ENCODE measurements at regions not wholly inside any gene's neighbourhood (a gene's known extent, or its start where the extent isn't known, plus 50 kb on each side); places are given as distances from the start of the nearest gene placed in this dataset.

DNA sequence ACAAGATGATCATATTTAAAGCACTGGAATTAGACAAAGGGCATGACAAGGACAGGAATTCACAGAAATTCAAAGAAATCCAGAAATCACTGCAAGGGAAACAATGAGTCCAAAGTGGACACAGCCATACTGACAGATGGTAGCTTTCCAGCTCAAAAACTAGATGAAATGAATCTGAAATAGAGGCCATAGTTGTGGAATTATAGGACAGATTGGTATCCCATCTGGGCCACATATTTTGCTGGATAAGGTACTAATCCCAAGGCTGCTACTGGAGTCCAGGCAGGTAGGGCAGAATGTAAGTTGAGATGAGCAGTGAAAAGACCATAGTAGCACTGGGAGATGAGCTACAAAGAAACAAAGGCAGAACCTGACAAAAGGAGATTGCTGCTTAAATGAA is 258.3 kb upstream of the ANO3 start:
- no peak for DNase-seq
- H3K36me3 ChIP-seq: no peaks in the 10 kb centered on the region
- no peaks in the 10 kb centered on the region for H3K4me1 ChIP-seq
- H3K9me3 ChIP-seq: no peaks in the 10 kb centered on the region
- H3K4me3 ChIP-seq: no peak overlapping the region
- intact Hi-C loops (cut with DNase I; ENCODE audit: low total_unique reads): no loop called here
- H3K27me3 ChIP-seq: no peaks in the 10 kb centered on the region
- no peak overlapping the region for H3K27ac ChIP-seq
- TF ChIP-seq, protein P1, sequence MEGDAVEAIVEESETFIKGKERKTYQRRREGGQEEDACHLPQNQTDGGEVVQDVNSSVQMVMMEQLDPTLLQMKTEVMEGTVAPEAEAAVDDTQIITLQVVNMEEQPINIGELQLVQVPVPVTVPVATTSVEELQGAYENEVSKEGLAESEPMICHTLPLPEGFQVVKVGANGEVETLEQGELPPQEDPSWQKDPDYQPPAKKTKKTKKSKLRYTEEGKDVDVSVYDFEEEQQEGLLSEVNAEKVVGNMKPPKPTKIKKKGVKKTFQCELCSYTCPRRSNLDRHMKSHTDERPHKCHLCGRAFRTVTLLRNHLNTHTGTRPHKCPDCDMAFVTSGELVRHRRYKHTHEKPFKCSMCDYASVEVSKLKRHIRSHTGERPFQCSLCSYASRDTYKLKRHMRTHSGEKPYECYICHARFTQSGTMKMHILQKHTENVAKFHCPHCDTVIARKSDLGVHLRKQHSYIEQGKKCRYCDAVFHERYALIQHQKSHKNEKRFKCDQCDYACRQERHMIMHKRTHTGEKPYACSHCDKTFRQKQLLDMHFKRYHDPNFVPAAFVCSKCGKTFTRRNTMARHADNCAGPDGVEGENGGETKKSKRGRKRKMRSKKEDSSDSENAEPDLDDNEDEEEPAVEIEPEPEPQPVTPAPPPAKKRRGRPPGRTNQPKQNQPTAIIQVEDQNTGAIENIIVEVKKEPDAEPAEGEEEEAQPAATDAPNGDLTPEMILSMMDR (IDR thresholded peaks at IDR 0.05): no peak
- TF ChIP-seq POLR2A (IDR thresholded peaks at IDR 0.05): no peak

DNA sequence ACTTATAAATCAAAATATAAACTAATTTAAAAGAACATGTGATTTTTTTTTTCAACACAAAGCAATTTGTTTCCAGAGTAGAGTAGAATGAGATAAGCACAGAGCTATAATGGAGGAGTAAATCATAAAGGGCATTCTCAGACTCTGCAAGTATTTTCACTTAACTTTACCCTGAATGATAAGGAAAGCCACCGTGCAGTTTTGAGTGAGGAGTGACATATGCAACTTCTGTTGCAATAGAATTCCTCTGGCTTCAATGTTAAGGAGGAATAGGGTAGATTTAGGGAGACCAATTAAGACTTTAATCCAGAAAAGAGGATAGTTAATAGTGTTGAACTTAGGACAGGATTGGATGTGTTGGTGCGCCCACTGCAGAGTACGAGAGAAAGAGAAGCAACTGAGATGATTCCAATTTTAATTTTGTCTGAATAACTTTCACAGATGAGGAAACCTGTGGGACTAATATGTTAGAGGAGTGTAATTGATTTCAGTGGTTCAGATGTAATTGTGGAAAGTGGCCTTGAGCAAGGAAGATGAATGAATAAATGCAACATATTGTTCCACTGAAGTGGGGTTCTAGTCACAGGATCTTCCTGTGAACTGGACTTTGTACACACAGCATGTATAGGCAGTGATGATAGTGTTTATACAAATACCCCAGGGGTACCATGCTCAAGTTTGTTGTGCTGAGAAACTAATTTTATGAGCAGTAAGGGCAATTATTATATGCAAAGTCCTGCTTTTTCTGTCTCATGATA is 255.5 kb upstream of the ANO3 start:
- H3K27ac ChIP-seq: no peak overlapping the region
- no peak for TF ChIP-seq POLR2A (IDR thresholded peaks at IDR 0.05)
- TF ChIP-seq, protein P1 (IDR thresholded peaks at IDR 0.05): no peak
- H3K4me1 ChIP-seq: no peaks in the 10 kb centered on the region
- no peak for DNase-seq
- H3K36me3 ChIP-seq: no peaks in the 10 kb centered on the region
- no peaks in the 10 kb centered on the region for H3K27me3 ChIP-seq
- no peak overlapping the region for H3K4me3 ChIP-seq
- H3K9me3 ChIP-seq: no peaks in the 10 kb centered on the region
- intact Hi-C loops (cut with DNase I; ENCODE audit: low total_unique reads): no loop called here

DNA sequence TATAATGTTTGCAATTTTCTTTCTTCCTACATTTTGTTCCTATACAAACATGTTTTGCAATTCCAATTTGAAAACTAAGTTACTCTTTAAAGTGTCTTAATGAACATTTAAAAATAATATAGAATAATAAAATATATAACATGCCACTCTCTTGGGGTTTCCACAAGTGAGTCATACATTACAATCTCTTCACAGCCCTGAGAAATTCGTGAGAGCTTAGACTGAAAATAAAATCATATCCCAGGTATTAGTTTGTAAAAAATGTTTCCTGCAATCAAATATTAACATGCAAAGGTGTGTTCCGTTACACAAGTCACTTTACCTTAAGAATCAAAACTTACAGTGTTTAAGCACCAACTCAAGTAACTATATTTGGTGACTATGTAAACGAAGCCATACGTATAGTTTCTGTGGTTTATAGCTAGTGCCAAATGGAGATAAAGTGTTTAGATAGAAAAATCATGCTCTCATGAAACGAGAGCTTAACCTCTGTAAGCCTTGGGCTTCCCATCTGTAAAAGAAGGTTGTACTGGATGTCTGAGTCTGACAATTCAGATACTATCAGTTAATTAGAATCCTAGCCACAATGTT is 253.6 kb upstream of the ANO3 start:
- Histone ChIP-seq H3K27ac (no peak overlapping the region), H3K4me3 (no peak overlapping the region), H3K27me3 (no peaks in the 10 kb centered on the region), H3K9me3 (no peaks in the 10 kb centered on the region), H3K4me1 (no peaks in the 10 kb centered on the region), H3K36me3 (no peaks in the 10 kb centered on the region)
- DNase-seq: no peak
- intact Hi-C loops (cut with DNase I; ENCODE audit: low total_unique reads): no loop called here
- TF ChIP-seq, protein P1 (IDR thresholded peaks at IDR 0.05): no peak
- no peak for TF ChIP-seq POLR2A (IDR thresholded peaks at IDR 0.05)

DNA sequence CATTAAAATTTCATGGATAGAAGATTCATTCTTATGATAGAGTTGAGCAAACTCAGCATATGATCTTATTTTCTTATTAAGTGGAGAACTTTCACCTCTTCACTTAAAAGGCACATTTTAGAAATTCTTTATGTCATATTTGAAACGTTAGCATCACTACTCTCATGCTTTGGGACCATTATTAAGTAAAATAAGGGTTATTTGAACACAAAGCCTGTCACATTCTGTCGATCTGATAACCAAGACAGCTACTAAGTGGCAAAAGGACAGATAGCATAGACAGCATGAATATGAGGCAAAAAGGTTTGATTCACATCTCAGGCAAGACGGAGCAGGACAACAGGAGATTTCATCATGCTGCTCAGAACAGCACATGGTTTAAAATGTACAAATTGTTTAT is 247.6 kb upstream of the ANO3 start:
- TF ChIP-seq POLR2A (IDR thresholded peaks at IDR 0.05): no peak
- TF ChIP-seq, protein P1 (IDR thresholded peaks at IDR 0.05): no peak
- Histone ChIP-seq H3K4me1 (no peaks in the 10 kb centered on the region), H3K36me3 (no peaks in the 10 kb centered on the region), H3K27me3 (no peaks in the 10 kb centered on the region), H3K27ac (no peak overlapping the region), H3K9me3 (no peaks in the 10 kb centered on the region), H3K4me3 (no peak overlapping the region)
- intact Hi-C loops (cut with DNase I; ENCODE audit: low total_unique reads): no loop called here
- no peak for DNase-seq

DNA sequence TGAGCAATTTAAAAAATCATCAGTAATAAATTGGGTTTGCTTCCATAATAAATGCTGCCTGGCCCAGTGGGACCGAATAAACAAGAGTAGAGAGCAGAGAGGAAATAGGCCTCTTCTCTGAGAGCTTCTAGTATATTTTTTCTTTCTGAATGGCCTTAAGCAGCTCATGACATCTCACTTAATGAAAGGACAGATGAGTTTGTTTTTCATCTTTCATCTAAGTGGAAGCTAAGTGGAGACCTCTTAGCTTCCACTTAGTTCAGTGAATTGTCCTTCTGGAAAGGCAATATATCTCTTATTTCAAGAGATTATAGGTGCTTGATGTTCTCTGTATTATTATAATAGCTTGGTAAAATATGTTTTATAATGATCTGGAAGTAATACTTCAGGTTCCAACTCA is 245.9 kb upstream of the ANO3 start:
- no peaks in the 10 kb centered on the region for H3K9me3 ChIP-seq
- no peaks in the 10 kb centered on the region for H3K36me3 ChIP-seq
- intact Hi-C loops (cut with DNase I; ENCODE audit: low total_unique reads): no loop called here
- no peak overlapping the region for H3K4me3 ChIP-seq
- TF ChIP-seq, protein P1 (IDR thresholded peaks at IDR 0.05): no peak
- no peak for TF ChIP-seq POLR2A (IDR thresholded peaks at IDR 0.05)
- no peak overlapping the region for H3K27ac ChIP-seq
- DNase-seq: no peak
- no peaks in the 10 kb centered on the region for H3K27me3 ChIP-seq
- H3K4me1 ChIP-seq: no peaks in the 10 kb centered on the region
